Brain microvascular endothelial cell (primary cell): ENCODE measurements at regions not wholly inside any gene's neighbourhood (a gene's known extent, or its start where the extent isn't known, plus 50 kb on each side); places are given as distances from the start of the nearest gene placed in this dataset.

Experiments used
- DNase-seq: peaks from one replicate; pipeline ENCODE4 v3.0.0-alpha.2; 2020
- H3K27ac ChIP-seq: fragments of 250-450 bp; sonication (Bioruptor Pico); 2 replicates; pipeline ENCODE4 v1.5.1; 2020; ENCODE audit warnings: mild to moderate bottlenecking, moderate library complexity
- H3K27me3 ChIP-seq: fragments of 250-450 bp; sonication (Bioruptor Pico); replicated peaks from 2 replicates; pipeline ENCODE4 v1.5.1; 2020; ENCODE audit warnings: mild to moderate bottlenecking
- H3K36me3 ChIP-seq: fragments of 250-450 bp; sonication (Bioruptor Pico); replicated peaks from 2 replicates; pipeline ENCODE4 v1.5.1; 2020; ENCODE audit warnings: mild to moderate bottlenecking
- H3K4me3 ChIP-seq: 2 replicates; pipeline ENCODE4 v1.5.1; 2011; ENCODE audit warnings: low read depth, mild to moderate bottlenecking, control low read depth, low read length, moderate library complexity
- CTCF ChIP-seq: IDR thresholded peaks from 2 replicates; pipeline ENCODE4 v1.5.1; 2011; ENCODE audit warnings: low read depth, mild to moderate bottlenecking, moderate library complexity, low read length, control low read depth, inconsistent platforms; ENCODE audit errors: missing control alignments
- in situ Hi-C: cut with HindIII; loops from 2 replicates; pipeline ENCODE4 v1.10.0; 2017; ENCODE audit warnings: low sequenced_read_pairs, low pct_ligation_motif_present

GRCh38 chr4:38357546-38357945 is 306.5 kb upstream of the KLF3 start:
- in situ Hi-C loops: no loop called here
- no peaks in the 10 kb centered on the region for H3K36me3 ChIP-seq

DNA sequence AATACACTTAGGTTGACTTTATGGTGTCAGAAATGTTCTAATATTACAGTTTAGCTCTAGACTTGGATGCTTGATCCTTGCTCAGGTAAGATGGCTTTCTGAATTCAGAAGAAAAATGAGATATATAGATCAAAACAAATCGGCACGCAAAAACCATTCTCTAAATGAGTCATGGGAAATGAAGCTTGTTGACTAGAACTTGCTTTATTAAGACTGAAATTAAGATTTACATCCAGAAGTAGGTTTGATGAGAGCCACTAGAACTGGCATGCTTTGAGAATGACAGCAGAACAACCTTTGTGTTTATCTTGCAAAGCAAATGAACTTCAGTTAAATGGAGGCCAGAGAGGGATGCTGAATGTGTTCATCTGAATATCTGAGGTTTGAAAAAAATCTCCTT is 304.9 kb upstream of the KLF3 start:
- Histone ChIP-seq H3K4me3 (no peak overlapping the region), H3K36me3 (no peaks in the 10 kb centered on the region), H3K27me3 (no peaks in the 10 kb centered on the region), H3K27ac (no peak overlapping the region)
- in situ Hi-C loops: no loop called here
- DNase-seq: no peak
- no peak for TF ChIP-seq CTCF

More at GRCh38 chr4:38357546-38357945, 306.5 kb upstream of the KLF3 start:
- Histone ChIP-seq H3K4me3 (no peak overlapping the region), H3K27ac (no peak overlapping the region), H3K27me3 (no peaks in the 10 kb centered on the region)
- no peak for TF ChIP-seq CTCF
- DNase-seq: no peak

- no peak overlapping the region for H3K4me3 ChIP-seq
- DNase-seq: no peak
- no peaks in the 10 kb centered on the region for H3K27me3 ChIP-seq
- no peak overlapping the region for H3K27ac ChIP-seq
- TF ChIP-seq CTCF: no peak
- in situ Hi-C loops: no loop called here
- no peaks in the 10 kb centered on the region for H3K36me3 ChIP-seq
Measured at GRCh38 chr4:38360201-38360600, 303.8 kb upstream of the KLF3 start.

- in situ Hi-C loops: no loop called here
- H3K27me3 ChIP-seq: no peaks in the 10 kb centered on the region
- no peak for DNase-seq
- H3K4me3 ChIP-seq: no peak overlapping the region
- no peak for TF ChIP-seq CTCF
- H3K36me3 ChIP-seq: no peaks in the 10 kb centered on the region
- H3K27ac ChIP-seq: no peak overlapping the region
Measured at GRCh38 chr4:38364383-38364963, 299.5 kb upstream of the KLF3 start.

DNA sequence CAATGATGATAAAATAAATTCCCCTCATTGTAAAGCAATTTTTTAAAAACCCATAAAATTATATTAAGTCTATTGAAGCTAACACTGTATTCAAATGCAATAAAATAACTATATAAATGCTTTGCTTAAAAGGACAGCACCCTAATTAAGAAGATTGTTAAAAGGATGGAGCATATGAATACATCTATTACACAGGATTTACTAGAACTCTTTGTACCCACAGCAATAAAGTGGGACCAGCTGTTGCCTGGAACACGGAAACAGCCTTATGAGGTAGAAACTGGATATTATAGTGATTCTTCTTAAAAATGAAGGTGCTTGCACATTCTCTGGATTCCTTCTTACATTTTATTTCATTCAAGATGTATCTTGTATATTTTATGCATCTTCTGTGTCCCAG is 298.7 kb upstream of the KLF3 start:
- H3K27ac ChIP-seq: no peak overlapping the region
- H3K36me3 ChIP-seq: no peaks in the 10 kb centered on the region
- no peak for DNase-seq
- H3K27me3 ChIP-seq: no peaks in the 10 kb centered on the region
- in situ Hi-C loops: no loop called here
- no peak for TF ChIP-seq CTCF
- H3K4me3 ChIP-seq: no peak overlapping the region

DNA sequence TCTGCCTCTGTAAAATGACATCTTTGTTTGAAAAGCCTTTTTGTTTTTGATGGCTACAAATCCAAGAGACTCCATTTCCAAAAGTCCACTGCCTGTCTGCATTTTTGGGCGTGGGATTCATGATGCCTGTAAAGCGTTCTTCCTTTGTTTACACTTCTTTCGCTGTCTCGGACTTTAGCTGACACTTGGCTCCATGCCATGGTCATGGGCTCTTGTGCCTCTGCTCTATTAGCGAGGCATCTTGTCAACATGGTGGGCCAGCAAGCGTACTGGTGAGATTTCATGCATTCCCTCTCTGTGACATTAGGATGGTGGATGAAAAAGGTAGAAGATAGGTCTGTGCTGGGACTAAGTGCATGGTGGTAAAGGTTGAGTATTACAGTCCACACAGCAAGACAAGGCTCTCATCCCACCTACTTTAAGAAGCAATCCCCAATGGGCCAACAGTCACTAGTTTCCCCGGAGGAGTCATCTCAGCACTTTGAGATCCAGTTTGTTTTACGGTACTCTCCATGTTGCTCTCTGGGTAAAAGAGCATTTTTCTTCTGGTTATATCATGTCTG is 298.2 kb upstream of the KLF3 start:
- no peak for DNase-seq
- TF ChIP-seq CTCF: no peak
- in situ Hi-C loops: no loop called here
- H3K4me3 ChIP-seq: no peak overlapping the region
- H3K27me3 ChIP-seq: no peaks in the 10 kb centered on the region
- no peaks in the 10 kb centered on the region for H3K36me3 ChIP-seq
- no peak overlapping the region for H3K27ac ChIP-seq
